Inflammatory macrophage treated with lipopolysaccharide for 4 hours (primary cell): ENCODE measurements at regions not wholly inside any gene's neighbourhood (a gene's known extent, or its start where the extent isn't known, plus 50 kb on each side); places are given as distances from the start of the nearest gene placed in this dataset.
"Not testable (repeated sequence)": the region's sequence is repeated elsewhere in the genome, so short reads cannot be mapped to it uniquely, and the experiment has no call there.

ENCODE experiments used
- DNase-seq: peaks from one replicate; pipeline ENCODE4 v3.0.0-alpha.2; 2020

GRCh38 chr5:162487528-162488525, 420.3 kb downstream of the GABRG2 start:
- no peak for DNase-seq

- no peak for DNase-seq
Measured at GRCh38 chr5:162496100-162496808, 428.7 kb downstream of the GABRG2 start.

- DNase-seq, result no peak
Measured at GRCh38 chr5:162497455-162497854, 429.9 kb downstream of the GABRG2 start.

GRCh38 chr5:162502780-162503179, 435.2 kb downstream of the GABRG2 start:
- DNase-seq, result no peak

GRCh38 chr5:162503796-162504195, 436.2 kb downstream of the GABRG2 start:
- no peak for DNase-seq

- no peak for DNase-seq
Measured at GRCh38 chr5:162512935-162513565, 445.5 kb downstream of the GABRG2 start.

GRCh38 chr5:162514116-162514515, 446.5 kb downstream of the GABRG2 start:
- DNase-seq, result no peak

GRCh38 chr5:162520878-162521277, 453.3 kb downstream of the GABRG2 start:
- DNase-seq, result no peak

- DNase-seq, result no peak
Measured at GRCh38 chr5:162529209-162529608, 461.6 kb downstream of the GABRG2 start.

- DNase-seq, result no peak
Measured at GRCh38 chr5:162529886-162530285, 462.3 kb downstream of the GABRG2 start.

- DNase-seq, result no peak
Measured at GRCh38 chr5:162543437-162543836, 475.9 kb downstream of the GABRG2 start.

- no peak for DNase-seq
Measured at GRCh38 chr5:162544905-162545304, 477.3 kb downstream of the GABRG2 start.

GRCh38 chr5:162550236-162550635, 482.7 kb downstream of the GABRG2 start:
- no peak for DNase-seq

- DNase-seq, result no peak
Measured at GRCh38 chr5:162558120-162558519, 490.5 kb downstream of the GABRG2 start.

GRCh38 chr5:162567644-162568043, 500.1 kb downstream of the GABRG2 start:
- no peak for DNase-seq

- DNase-seq, result no peak
Measured at GRCh38 chr5:162573758-162574157, 506.2 kb downstream of the GABRG2 start.

- DNase-seq, result no peak
Measured at GRCh38 chr5:162591724-162592123, 524.2 kb downstream of the GABRG2 start.

GRCh38 chr5:162593881-162594280, 526.3 kb downstream of the GABRG2 start:
- no peak for DNase-seq

GRCh38 chr5:162603443-162604070, 536.0 kb downstream of the GABRG2 start:
- no peak for DNase-seq

GRCh38 chr5:162607879-162608278, 540.3 kb downstream of the GABRG2 start:
- DNase-seq, result no peak

- DNase-seq, result not testable (repeated sequence)
Measured at GRCh38 chr5:162621726-162622263, 554.2 kb downstream of the GABRG2 start.

GRCh38 chr5:162624110-162624509, 556.5 kb downstream of the GABRG2 start:
- no peak for DNase-seq

- DNase-seq, result no peak
Measured at GRCh38 chr5:162637481-162637880, 569.9 kb downstream of the GABRG2 start.
